ENCODE measurements at regions not wholly inside any gene's neighbourhood (a gene's known extent, or its start where the extent isn't known, plus 50 kb on each side); places are given as distances from the start of the nearest gene placed in this dataset.

GRCh38 chr14:99072956-99073355 lies 199.0 kb downstream of the BCL11B start:
- TF ChIP-seq CTCF (conservative IDR thresholded peaks at IDR 0.05 in 1 of 2, IDR thresholded peaks at IDR 0.05 in 1 of 2; ENCODE audit: extremely low read depth in 1 of 2, insufficient read depth in 1 of 2, low read depth in 1 of 2, low read length in 2 of 2) (no peak), EZH2 (IDR thresholded peaks at IDR 0.05; ENCODE audit: borderline replicate concordance, low read length) (no peak)

Data from mammary epithelial cell (primary cell).